Trophoblast cell (in vitro differentiated cells and primary cell): ENCODE measurements at regions not wholly inside any gene's neighbourhood (a gene's known extent, or its start where the extent isn't known, plus 50 kb on each side); places are given as distances from the start of the nearest gene placed in this dataset.
A peak's percentile ranks its signal among the peaks of the same experiment; 100 is the strongest.

Experiments
- DNase-seq, 2 donors: peaks; one replicate each; pipeline ENCODE4 v3.0.0-alpha.2; 2016
- H2AFZ ChIP-seq: 2 replicates; pipeline ENCODE4 v1.6.1; 2013; ENCODE audit warnings: low read length, moderate library complexity, mild to moderate bottlenecking; ENCODE audit not compliant: insufficient read depth, poor library complexity
- H2AK5ac ChIP-seq: 2 replicates; pipeline ENCODE4 v1.6.1; 2013; ENCODE audit warnings: mild to moderate bottlenecking, low read length
- H2BK120ac ChIP-seq: 2 replicates; pipeline ENCODE4 v1.6.1; 2013; ENCODE audit warnings: low read length, mild to moderate bottlenecking, moderate library complexity; ENCODE audit not compliant: insufficient read depth, poor library complexity
- H2BK12ac ChIP-seq: 2 replicates; pipeline ENCODE4 v1.6.1; 2013; ENCODE audit warnings: mild to moderate bottlenecking, low read length, moderate library complexity
- H2BK5ac ChIP-seq: 2 replicates; pipeline ENCODE4 v1.6.1; 2013; ENCODE audit warnings: low read length, low read depth, moderate library complexity, mild to moderate bottlenecking; ENCODE audit not compliant: poor library complexity
- H3K14ac ChIP-seq: 2 replicates; pipeline ENCODE4 v1.6.1; 2013; ENCODE audit warnings: mild to moderate bottlenecking, low read length
- H3K18ac ChIP-seq: 2 replicates; pipeline ENCODE4 v1.6.1; 2013; ENCODE audit warnings: mild to moderate bottlenecking, low read length
- H3K23ac ChIP-seq: 2 replicates; pipeline ENCODE4 v1.6.1; 2013; ENCODE audit warnings: low read length
- H3K27ac ChIP-seq: 2 replicates; pipeline ENCODE4 v1.5.1; 2013; ENCODE audit warnings: low read depth, mild to moderate bottlenecking, inconsistent platforms, low read length, moderate library complexity
- H3K27me3 ChIP-seq: 2 replicates; pipeline ENCODE4 v1.6.1; 2013; ENCODE audit warnings: inconsistent platforms, mild to moderate bottlenecking, low read length, moderate library complexity; ENCODE audit not compliant: insufficient read depth
- H3K36me3 ChIP-seq, 2 experiments: 1 replicate in 1 of 2; 2 replicates in 1 of 2; pipeline ENCODE4 v1.6.1; 2013; ENCODE audit warnings: low read length in 2 of 2, mild to moderate bottlenecking in 2 of 2, moderate library complexity in 1 of 2; ENCODE audit not compliant: insufficient read depth in 2 of 2, control insufficient read depth in 1 of 2
- H3K4ac ChIP-seq: 2 replicates; pipeline ENCODE4 v1.6.1; 2013; ENCODE audit warnings: low read depth, mild to moderate bottlenecking, low read length, moderate library complexity
- H3K4me1 ChIP-seq, 2 experiments: 1 replicate in 1 of 2; 2 replicates in 1 of 2; pipeline ENCODE4 v1.6.1; 2013; ENCODE audit warnings: low read length in 2 of 2, mild to moderate bottlenecking in 2 of 2, moderate library complexity in 1 of 2; ENCODE audit not compliant: insufficient read depth in 2 of 2, control insufficient read depth in 1 of 2
- H3K4me2 ChIP-seq: 2 replicates; pipeline ENCODE4 v1.6.1; 2013; ENCODE audit warnings: inconsistent platforms, mild to moderate bottlenecking, low read length, moderate library complexity
- H3K4me3 ChIP-seq: 2 replicates; pipeline ENCODE4 v1.5.1; 2013; ENCODE audit warnings: mild to moderate bottlenecking, low read depth, low read length, inconsistent platforms
- H3K79me1 ChIP-seq: one replicate; pipeline ENCODE4 v1.6.1; 2013; ENCODE audit warnings: low read length
- H3K79me2 ChIP-seq: 2 replicates; pipeline ENCODE4 v1.6.1; 2013; ENCODE audit warnings: low read length, mild to moderate bottlenecking; ENCODE audit not compliant: control insufficient read depth, insufficient read depth, poor library complexity
- H3K9ac ChIP-seq: 2 replicates; pipeline ENCODE4 v1.6.1; 2013; ENCODE audit warnings: mild to moderate bottlenecking, low read length
- H3K9me3 ChIP-seq: 2 replicates; pipeline ENCODE4 v1.6.1; 2013; ENCODE audit warnings: low read depth, mild to moderate bottlenecking, control low read depth, inconsistent platforms, low read length; ENCODE audit not compliant: insufficient read depth
- H4K12ac ChIP-seq: 2 replicates; pipeline ENCODE4 v1.6.1; 2013; ENCODE audit warnings: low read depth, mild to moderate bottlenecking, low read length, moderate library complexity
- H4K8ac ChIP-seq: 2 replicates; pipeline ENCODE4 v1.6.1; 2013; ENCODE audit warnings: low read depth, mild to moderate bottlenecking, low read length, moderate library complexity
- H4K91ac ChIP-seq: one replicate; pipeline ENCODE4 v1.6.1; 2013; ENCODE audit warnings: low read depth, mild to moderate bottlenecking, low read length, moderate library complexity
- WGBS: extraction: QIAGEN DNeasy Blood & Tissue Kit; methylation state at CpG from one replicate; pipeline ENCODE4 v1.1.7; 2013; ENCODE audit warnings: missing lambda C conversion rate; ENCODE audit not compliant: insufficient read length, insufficient coverage; ENCODE audit errors: extremely low coverage; 5-methylcytosine and 5-hydroxymethylcytosine counted together

DNA sequence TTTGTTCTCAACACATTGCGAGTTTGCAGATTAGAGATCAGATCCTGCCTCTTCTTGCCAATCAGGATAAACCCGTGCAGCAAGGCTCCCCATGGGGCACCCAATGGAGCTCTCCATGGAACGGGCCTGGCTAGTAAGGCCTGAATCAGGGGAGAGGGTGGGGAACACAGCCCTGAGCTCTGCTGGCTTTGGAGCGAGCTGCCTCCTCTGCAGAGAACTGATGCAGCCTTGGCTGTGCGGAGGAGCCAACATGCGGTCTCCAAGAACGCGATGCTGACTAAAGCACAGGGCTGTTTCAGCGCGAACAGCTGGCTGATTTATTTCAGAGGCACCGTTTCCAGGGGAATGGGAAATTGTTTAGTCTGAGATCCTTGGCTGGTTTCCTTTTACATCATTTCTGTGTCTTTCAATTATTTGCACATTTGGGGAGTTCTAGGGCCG lies 139.7 kb downstream of the TSEN15 start:
- Histone ChIP-seq H3K4me2 (no peak overlapping the region), H3K9ac (no peak overlapping the region), H2BK120ac (no peak overlapping the region), H3K27me3 (no peaks in the 10 kb centered on the region), H4K8ac (no peak overlapping the region), H3K36me3 (no peaks in the 10 kb centered on the region), H3K14ac (no peak overlapping the region), H4K12ac (no peak overlapping the region), H3K4me1 (no peaks in the 10 kb centered on the region), H2BK12ac (no peak overlapping the region), H3K27ac (no peak overlapping the region), H3K23ac (no peak overlapping the region), H3K9me3 (no peaks in the 10 kb centered on the region), H3K79me1 (no peaks in the 10 kb centered on the region), H2AK5ac (no peak overlapping the region), H3K4ac (no peak overlapping the region), H4K91ac (no peak overlapping the region), H3K18ac (no peak overlapping the region), H2BK5ac (no peak overlapping the region), H2AFZ (no peak overlapping the region), H3K4me3 (no peak overlapping the region), H3K79me2 (no peaks in the 10 kb centered on the region)
- no CpG with 5 or more reads among the region's 12 CpGs for WGBS
- peak in 1 of 2 donors; percentile 15 for DNase-seq

DNA sequence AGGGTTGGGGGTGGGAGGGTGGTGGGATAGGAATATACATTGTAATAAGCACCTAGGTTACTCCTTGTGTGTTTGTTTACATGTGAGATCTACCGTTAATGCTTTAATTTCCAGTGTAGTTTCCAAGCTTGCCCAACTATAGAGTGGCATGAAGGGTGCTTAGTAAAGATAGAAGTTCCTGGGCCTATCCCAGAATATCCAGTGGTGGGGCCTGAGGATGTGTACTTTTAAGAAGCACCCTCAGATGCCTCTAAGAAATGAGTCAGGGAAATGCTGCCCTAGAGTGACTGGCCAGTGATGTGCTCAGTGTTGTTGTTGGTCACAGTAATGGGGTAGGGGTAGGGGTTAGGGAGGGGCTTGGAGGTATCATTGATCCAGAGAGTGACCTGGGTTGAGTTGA lies 141.3 kb downstream of the TSEN15 start:
- Histone ChIP-seq H2AK5ac (no peak overlapping the region), H3K4ac (no peak overlapping the region), H3K14ac (no peak overlapping the region), H3K4me3 (no peak overlapping the region), H3K23ac (no peak overlapping the region), H3K9me3 (no peaks in the 10 kb centered on the region), H3K79me2 (no peaks in the 10 kb centered on the region), H2BK120ac (no peak overlapping the region), H2BK12ac (no peak overlapping the region), H3K36me3 (no peaks in the 10 kb centered on the region), H4K8ac (no peak overlapping the region), H2AFZ (no peak overlapping the region), H3K79me1 (no peaks in the 10 kb centered on the region), H3K18ac (no peak overlapping the region), H3K4me2 (no peak overlapping the region), H4K91ac (no peak overlapping the region), H3K27me3 (no peaks in the 10 kb centered on the region), H3K4me1 (no peaks in the 10 kb centered on the region), H4K12ac (no peak overlapping the region), H3K27ac (no peak overlapping the region), H3K9ac (no peak overlapping the region), H2BK5ac (no peak overlapping the region)
- DNase-seq, result no peak
- no CpG with 5 or more reads among the region's 1 CpG for WGBS

DNA sequence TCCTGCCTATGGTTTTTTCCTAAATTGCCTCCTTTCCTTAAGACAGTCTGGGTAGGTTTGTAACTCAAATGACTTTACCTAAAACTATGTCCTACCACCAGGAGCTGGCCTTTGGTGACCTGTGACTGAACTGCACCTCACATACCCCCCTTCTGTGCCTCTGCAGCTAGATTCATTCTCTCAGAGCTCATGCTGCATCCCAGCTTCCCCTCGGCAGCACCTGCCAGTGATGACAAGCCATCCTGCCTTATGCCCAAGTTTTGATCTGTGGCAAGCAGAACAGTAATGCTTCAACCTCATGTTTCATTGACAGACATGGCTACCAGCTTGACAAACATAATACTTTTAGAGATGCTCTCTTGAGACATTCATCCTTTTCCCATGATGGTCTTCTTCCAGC lies 141.9 kb downstream of the TSEN15 start:
- Histone ChIP-seq H2BK12ac (no peak overlapping the region), H3K4me2 (no peak overlapping the region)

GRCh38 chr1:184194236-184194635 lies 142.7 kb downstream of the TSEN15 start:
- H3K9ac ChIP-seq, result no peak overlapping the region
- H4K8ac ChIP-seq, result no peak overlapping the region
- H3K9me3 ChIP-seq, result no peaks in the 10 kb centered on the region
- no peak overlapping the region for H3K4me3 ChIP-seq
- H3K18ac ChIP-seq, result no peak overlapping the region
- WGBS, result no CpG with 5 or more reads among the region's 2 CpGs
- H3K27ac ChIP-seq, result no peak overlapping the region
- no peaks in the 10 kb centered on the region for H3K79me1 ChIP-seq
- no peak overlapping the region for H3K4me2 ChIP-seq
- no peak overlapping the region for H4K91ac ChIP-seq
- H3K14ac ChIP-seq, result no peak overlapping the region
- no peaks in the 10 kb centered on the region for H3K79me2 ChIP-seq
- no peaks in the 10 kb centered on the region for H3K36me3 ChIP-seq
- H2BK120ac ChIP-seq, result no peak overlapping the region
- no peak overlapping the region for H2AFZ ChIP-seq
- H3K4ac ChIP-seq, result no peak overlapping the region
- no peak overlapping the region for H4K12ac ChIP-seq
- no peaks in the 10 kb centered on the region for H3K4me1 ChIP-seq
- H2AK5ac ChIP-seq, result no peak overlapping the region
- no peak overlapping the region for H3K23ac ChIP-seq
- H2BK12ac ChIP-seq, result no peak overlapping the region
- H3K27me3 ChIP-seq, result no peaks in the 10 kb centered on the region
- DNase-seq, result no peak
- no peak overlapping the region for H2BK5ac ChIP-seq

More for the DNA sequence above, 141.9 kb downstream of the TSEN15 start:
- Histone ChIP-seq H3K4me1 (no peaks in the 10 kb centered on the region), H2AFZ (no peak overlapping the region), H3K14ac (no peak overlapping the region), H2AK5ac (no peak overlapping the region), H4K8ac (no peak overlapping the region), H2BK5ac (no peak overlapping the region), H4K91ac (no peak overlapping the region), H3K4me3 (no peak overlapping the region), H3K9me3 (no peaks in the 10 kb centered on the region), H3K4ac (no peak overlapping the region), H2BK120ac (no peak overlapping the region), H3K27ac (no peak overlapping the region), H3K27me3 (no peaks in the 10 kb centered on the region), H3K36me3 (no peaks in the 10 kb centered on the region), H3K9ac (no peak overlapping the region), H3K23ac (no peak overlapping the region), H4K12ac (no peak overlapping the region), H3K79me1 (no peaks in the 10 kb centered on the region), H3K79me2 (no peaks in the 10 kb centered on the region), H3K18ac (no peak overlapping the region)
- DNase-seq, result no peak
- WGBS, result no CpG with 5 or more reads among the region's 1 CpG
